Caco-2 (cell line): ENCODE measurements at regions not wholly inside any gene's neighbourhood (a gene's known extent, or its start where the extent isn't known, plus 50 kb on each side); places are given as distances from the start of the nearest gene placed in this dataset.

Experiments
- BruUV-seq: library from RNA; stranded (reverse); fragments of 400-500 nt; replicated peaks from 2 replicates; lab custom pipeline; 2021; lab: Mats Ljungman, UMichigan
- CTCF ChIA-PET: fragments of 300-600 bp; sonication (Branson Sonifier 250); formaldehyde crosslinking; loops from one replicate; lab custom pipeline; 2022; ENCODE audit warnings: antibody characterized with exemption; lab: Charles Lee
- POLR2A ChIA-PET: fragments of 300-600 bp; sonication (Branson Sonifier 250); formaldehyde crosslinking; loops from one replicate; lab custom pipeline; 2022; ENCODE audit warnings: antibody characterized with exemption; lab: Charles Lee
- DNase-seq, 2 experiments: peaks; one replicate each; pipeline versions ENCODE4 v3.0.0 to v3.0.0-alpha.2; 2020 to 2022
- H3K27me3 ChIP-seq: replicated peaks from 2 replicates; pipeline ENCODE4 v1.6.0; 2011; ENCODE audit warnings: low read length; ENCODE audit not compliant: control insufficient read depth, insufficient read depth
- H3K36me3 ChIP-seq: 2 replicates; pipeline ENCODE4 v1.5.1; 2011; ENCODE audit warnings: low read length; ENCODE audit not compliant: control insufficient read depth, insufficient read depth
- H3K4me1 ChIP-seq: fragments of 250-450 bp; sonication (Bioruptor Pico); 2 replicates; pipeline ENCODE4 v1.5.1; 2020; ENCODE audit warnings: mild to moderate bottlenecking
- H3K4me3 ChIP-seq: 2 replicates; pipeline ENCODE4 v1.5.1; 2011; ENCODE audit warnings: low read depth, mild to moderate bottlenecking, control low read depth, low read length
- H3K9me3 ChIP-seq: fragments of 250-450 bp; sonication (Bioruptor Pico); 2 replicates; pipeline ENCODE4 v1.5.1; 2020; ENCODE audit warnings: mild to moderate bottlenecking, moderate library complexity
- H3K27ac Mint-ChIP-seq: one replicate; pipeline ENCODE4 v1.8.0; 2022; ENCODE audit warnings: mixed read lengths; ENCODE audit not compliant: unreplicated experiment
- H3K27me3 Mint-ChIP-seq: one replicate; pipeline ENCODE4 v1.8.0; 2022; ENCODE audit warnings: mixed read lengths; ENCODE audit not compliant: insufficient read depth, unreplicated experiment
- H3K36me3 Mint-ChIP-seq: one replicate; pipeline ENCODE4 v1.8.0; 2022; ENCODE audit warnings: mild to moderate bottlenecking, mixed read lengths; ENCODE audit not compliant: insufficient read depth, unreplicated experiment
- H3K4me1 Mint-ChIP-seq: one replicate; pipeline ENCODE4 v1.8.0; 2022; ENCODE audit warnings: low read depth, mixed read lengths; ENCODE audit not compliant: unreplicated experiment
- H3K4me3 Mint-ChIP-seq: one replicate; pipeline ENCODE4 v1.8.0; 2022; ENCODE audit warnings: mild to moderate bottlenecking, moderate library complexity, mixed read lengths; ENCODE audit not compliant: unreplicated experiment
- H3K9me3 Mint-ChIP-seq: one replicate; pipeline ENCODE4 v1.8.0; 2022; ENCODE audit warnings: mixed read lengths; ENCODE audit not compliant: unreplicated experiment
- intact Hi-C: fragments of 100-400 bp; cut with micrococcal nuclease; formaldehyde crosslinking; loops from one replicate; pipeline ENCODE4 v1.10.0; 2022; ENCODE audit not compliant: unreplicated experiment
- TF ChIP-seq, protein P1 (sequence below), 2 experiments: fragments of 200-600 bp in 1 of 2; IDR thresholded peaks; 1 replicate in 1 of 2; 2 replicates in 1 of 2; pipeline versions ENCODE4 v1.5.1 to v1.8.0; 2011 to 2022; ENCODE audit warnings: antibody characterized with exemption in 1 of 2, control low read depth in 1 of 2, inconsistent platforms in 1 of 2, low read depth in 1 of 2, low read length in 1 of 2, mild to moderate bottlenecking in 1 of 2, moderate library complexity in 1 of 2; ENCODE audit not compliant: insufficient read depth in 1 of 2, severe bottlenecking in 1 of 2, unreplicated experiment in 1 of 2

DNA sequence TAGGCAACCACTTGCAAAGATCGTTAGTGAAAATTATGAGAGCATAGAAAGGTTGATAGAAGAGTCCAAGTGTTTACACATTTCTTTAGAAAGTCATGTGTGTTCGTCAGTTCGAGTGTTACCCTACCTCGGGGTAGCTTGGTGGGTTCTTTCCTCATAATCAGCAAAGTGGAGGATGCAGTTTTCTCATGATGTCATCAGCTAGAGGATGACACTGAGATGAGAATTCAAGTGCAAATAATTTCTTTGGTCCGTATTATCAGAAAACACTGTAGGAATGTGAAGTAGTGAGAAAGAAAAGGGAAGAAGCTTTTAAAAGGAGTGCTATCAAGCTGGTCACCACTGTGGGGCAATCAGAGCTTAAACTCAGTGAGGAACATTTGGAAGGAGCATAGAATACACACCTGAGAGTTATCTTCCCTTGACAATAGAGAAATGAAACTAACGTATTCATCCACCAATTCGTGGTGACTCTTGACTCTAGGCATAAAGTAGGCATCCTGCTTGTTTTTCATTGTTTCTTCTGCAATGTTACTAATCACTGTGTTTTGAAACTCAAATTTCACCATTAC lies 1340.9 kb upstream of the TMEM132C start:
- Histone ChIP-seq H3K9me3 (no peaks in the 10 kb centered on the region), H3K4me3 (no peak overlapping the region), H3K27me3 (no peaks in the 10 kb centered on the region), H3K36me3 (no peaks in the 10 kb centered on the region), H3K4me1 (no peaks in the 10 kb centered on the region)
- Mint-ChIP-seq H3K4me3 (no peak overlapping the region), H3K9me3 (no peaks in the 10 kb centered on the region), H3K27ac (no peak overlapping the region), H3K27me3 (no peaks in the 10 kb centered on the region), H3K4me1 (no peaks in the 10 kb centered on the region), H3K36me3 (no peaks in the 10 kb centered on the region)
- no TSS peak for BruUV-seq
- no peak for DNase-seq
- ChIA-PET POLR2A (no interaction called here), CTCF (no interaction called here)
- intact Hi-C loops: loop anchor here (2.0 to 5.0 kb wide), 2 partner anchors 183 to 456 kb away; no protein-coding TSS in a partner anchor
- TF ChIP-seq, protein P1, sequence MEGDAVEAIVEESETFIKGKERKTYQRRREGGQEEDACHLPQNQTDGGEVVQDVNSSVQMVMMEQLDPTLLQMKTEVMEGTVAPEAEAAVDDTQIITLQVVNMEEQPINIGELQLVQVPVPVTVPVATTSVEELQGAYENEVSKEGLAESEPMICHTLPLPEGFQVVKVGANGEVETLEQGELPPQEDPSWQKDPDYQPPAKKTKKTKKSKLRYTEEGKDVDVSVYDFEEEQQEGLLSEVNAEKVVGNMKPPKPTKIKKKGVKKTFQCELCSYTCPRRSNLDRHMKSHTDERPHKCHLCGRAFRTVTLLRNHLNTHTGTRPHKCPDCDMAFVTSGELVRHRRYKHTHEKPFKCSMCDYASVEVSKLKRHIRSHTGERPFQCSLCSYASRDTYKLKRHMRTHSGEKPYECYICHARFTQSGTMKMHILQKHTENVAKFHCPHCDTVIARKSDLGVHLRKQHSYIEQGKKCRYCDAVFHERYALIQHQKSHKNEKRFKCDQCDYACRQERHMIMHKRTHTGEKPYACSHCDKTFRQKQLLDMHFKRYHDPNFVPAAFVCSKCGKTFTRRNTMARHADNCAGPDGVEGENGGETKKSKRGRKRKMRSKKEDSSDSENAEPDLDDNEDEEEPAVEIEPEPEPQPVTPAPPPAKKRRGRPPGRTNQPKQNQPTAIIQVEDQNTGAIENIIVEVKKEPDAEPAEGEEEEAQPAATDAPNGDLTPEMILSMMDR (IDR thresholded peaks at IDR 0.05; ENCODE audit: insufficient read depth in 1 of 2, low read depth in 1 of 2, low read length in 1 of 2, severe bottlenecking in 1 of 2, unreplicated experiment in 1 of 2): no peak

DNA sequence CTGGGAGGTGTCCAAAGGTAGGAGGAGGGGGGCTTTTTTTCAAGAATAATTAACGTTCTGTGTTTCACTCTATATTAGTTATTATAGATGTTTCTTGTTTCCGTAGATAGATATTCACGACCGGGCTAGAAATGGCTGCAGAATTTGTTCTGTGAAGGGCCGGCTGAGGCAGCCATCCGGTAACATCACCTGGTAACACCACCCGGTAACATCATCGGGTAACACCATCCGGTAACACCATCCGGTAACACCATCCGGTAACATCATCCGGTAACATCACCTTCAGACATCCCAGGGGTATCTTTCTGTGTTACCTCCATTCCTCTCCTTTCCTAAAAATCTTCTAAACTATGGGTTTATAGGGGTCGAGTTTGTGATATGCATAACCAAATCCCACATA lies 1336.7 kb upstream of the TMEM132C start:
- POLR2A ChIA-PET: no interaction called here
- no peaks in the 10 kb centered on the region for H3K4me1 Mint-ChIP-seq
- intact Hi-C loops: no loop called here
- Histone ChIP-seq H3K9me3 (no peaks in the 10 kb centered on the region), H3K27me3 (no peaks in the 10 kb centered on the region), H3K4me3 (no peak overlapping the region), H3K4me1 (no peaks in the 10 kb centered on the region), H3K36me3 (no peaks in the 10 kb centered on the region)
- no peaks in the 10 kb centered on the region for H3K9me3 Mint-ChIP-seq
- BruUV-seq: no TSS peak
- TF ChIP-seq, protein P1 (IDR thresholded peaks at IDR 0.05; ENCODE audit: insufficient read depth in 1 of 2, low read depth in 1 of 2, low read length in 1 of 2, severe bottlenecking in 1 of 2, unreplicated experiment in 1 of 2): no peak
- H3K27ac Mint-ChIP-seq: no peak overlapping the region
- no peaks in the 10 kb centered on the region for H3K27me3 Mint-ChIP-seq
- DNase-seq: no peak
- H3K36me3 Mint-ChIP-seq: no peaks in the 10 kb centered on the region
- CTCF ChIA-PET: no interaction called here
- no peak overlapping the region for H3K4me3 Mint-ChIP-seq

DNA sequence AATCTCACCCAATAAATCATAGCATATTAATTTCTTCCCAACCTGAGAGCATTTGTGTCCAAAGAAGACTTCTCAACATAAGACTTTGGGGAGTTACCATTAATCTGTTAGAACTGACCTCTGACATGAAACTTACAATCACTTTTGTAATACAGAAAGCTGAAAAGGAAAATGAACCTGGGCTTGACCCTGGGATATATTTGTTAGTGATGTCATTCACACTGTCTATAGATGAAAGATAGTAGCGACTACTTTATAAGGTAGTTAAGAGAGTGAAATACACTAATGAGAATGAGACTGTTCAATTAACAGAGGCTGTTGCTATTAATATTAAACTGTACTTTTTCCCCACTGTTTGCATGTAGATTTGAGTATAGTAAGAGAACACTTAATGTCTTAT lies 1334.8 kb upstream of the TMEM132C start:
- Mint-ChIP-seq H3K36me3 (no peaks in the 10 kb centered on the region), H3K9me3 (no peaks in the 10 kb centered on the region), H3K4me3 (no peak overlapping the region), H3K4me1 (no peaks in the 10 kb centered on the region), H3K27me3 (no peaks in the 10 kb centered on the region), H3K27ac (no peak overlapping the region)
- intact Hi-C loops: no loop called here
- no peaks in the 10 kb centered on the region for H3K4me1 ChIP-seq
- CTCF ChIA-PET: no interaction called here
- no peak for DNase-seq
- H3K4me3 ChIP-seq: no peak overlapping the region
- POLR2A ChIA-PET: no interaction called here
- TF ChIP-seq, protein P1 (IDR thresholded peaks at IDR 0.05; ENCODE audit: insufficient read depth in 1 of 2, low read depth in 1 of 2, low read length in 1 of 2, severe bottlenecking in 1 of 2, unreplicated experiment in 1 of 2): no peak
- no peaks in the 10 kb centered on the region for H3K9me3 ChIP-seq
- no peaks in the 10 kb centered on the region for H3K27me3 ChIP-seq
- no peaks in the 10 kb centered on the region for H3K36me3 ChIP-seq
- no TSS peak for BruUV-seq
